SU-DHL-6 (cell line): ENCODE measurements at regions not wholly inside any gene's neighbourhood (a gene's known extent, or its start where the extent isn't known, plus 50 kb on each side); places are given as distances from the start of the nearest gene placed in this dataset.

Source experiments
- H2AFZ ChIP-seq: fragments of 200-600 bp; sonication (generic); 2 replicates; pipeline ENCODE4 v1.6.1; 2014; ENCODE audit warnings: low read depth, mild to moderate bottlenecking, moderate library complexity, mixed read lengths, antibody characterized with exemption, low read length; ENCODE audit not compliant: severe bottlenecking
- H3F3A ChIP-seq: fragments of 200-600 bp; shearing (Covaris generic); 2 replicates; pipeline ENCODE4 v1.6.0; 2016; ENCODE audit warnings: antibody characterized with exemption, mild to moderate bottlenecking; ENCODE audit not compliant: insufficient read depth
- H3K27ac ChIP-seq: fragments of 200-600 bp; sonication (generic); 2 replicates; pipeline ENCODE4 v1.5.1; 2016; ENCODE audit warnings: low read depth, mild to moderate bottlenecking, low read length, moderate library complexity, mixed read lengths
- H3K27me3 ChIP-seq: fragments of 200-600 bp; sonication (generic), shearing (Covaris generic); 2 replicates; pipeline ENCODE4 v1.6.0; 2014; ENCODE audit warnings: mild to moderate bottlenecking, low read length
- H3K36me3 ChIP-seq: fragments of 200-600 bp; sonication (generic); 2 replicates; pipeline ENCODE4 v1.6.1; 2014; ENCODE audit warnings: mild to moderate bottlenecking, low read length, mixed read lengths
- H3K4me2 ChIP-seq: fragments of 300-600, 200-600 bp; shearing (Covaris generic), sonication (generic); 2 replicates; pipeline ENCODE4 v1.6.0; 2014; ENCODE audit warnings: low read length, low read depth, mild to moderate bottlenecking; ENCODE audit not compliant: poor library complexity, severe bottlenecking
- H3K4me3 ChIP-seq: fragments of 200-600 bp; sonication (generic); 2 replicates; pipeline ENCODE4 v1.5.1; 2014; ENCODE audit warnings: antibody characterized with exemption, low read length, mild to moderate bottlenecking, mixed read lengths; ENCODE audit not compliant: insufficient read depth, poor library complexity, severe bottlenecking
- H3K79me2 ChIP-seq: fragments of 200-600 bp; sonication (generic); 2 replicates; pipeline ENCODE4 v1.6.1; 2014; ENCODE audit warnings: mild to moderate bottlenecking, low read length, moderate library complexity; ENCODE audit not compliant: insufficient read depth
- H3K9ac ChIP-seq: fragments of 200-600 bp; sonication (generic); 2 replicates; pipeline ENCODE4 v1.7.0; 2014; ENCODE audit warnings: mild to moderate bottlenecking, low read length
- H3K9me2 ChIP-seq: fragments of 200-600 bp; sonication (generic); replicated peaks from 2 replicates; pipeline ENCODE4 v1.6.1; 2014; ENCODE audit warnings: low read length; ENCODE audit not compliant: insufficient read depth
- H3K9me3 ChIP-seq: fragments of 200-600 bp; sonication (generic); 2 replicates; pipeline ENCODE4 v1.6.1; 2014; ENCODE audit warnings: low read length, mixed read lengths; ENCODE audit not compliant: insufficient read depth
- H4K20me1 ChIP-seq: fragments of 200-600 bp; sonication (generic); 2 replicates; pipeline ENCODE4 v1.6.1; 2014; ENCODE audit warnings: low read depth, mild to moderate bottlenecking, antibody characterized with exemption, low read length, moderate library complexity, mixed read lengths
- EZH2phosphoT487 ChIP-seq: fragments of 200-600 bp; sonication (generic), shearing (Covaris generic); conservative IDR thresholded peaks from 2 replicates; pipeline ENCODE4 v1.6.1; 2018; ENCODE audit warnings: mild to moderate bottlenecking, antibody characterized with exemption, low read length, moderate library complexity, mixed read lengths
- TF ChIP-seq, protein P1 (sequence below): fragments of 200-600 bp; sonication (generic); IDR thresholded peaks from one replicate; pipeline ENCODE4 v1.5.1; 2017; ENCODE audit warnings: antibody characterized with exemption, mild to moderate bottlenecking, low read length, moderate library complexity; ENCODE audit not compliant: insufficient read depth, poor library complexity, severe bottlenecking

DNA sequence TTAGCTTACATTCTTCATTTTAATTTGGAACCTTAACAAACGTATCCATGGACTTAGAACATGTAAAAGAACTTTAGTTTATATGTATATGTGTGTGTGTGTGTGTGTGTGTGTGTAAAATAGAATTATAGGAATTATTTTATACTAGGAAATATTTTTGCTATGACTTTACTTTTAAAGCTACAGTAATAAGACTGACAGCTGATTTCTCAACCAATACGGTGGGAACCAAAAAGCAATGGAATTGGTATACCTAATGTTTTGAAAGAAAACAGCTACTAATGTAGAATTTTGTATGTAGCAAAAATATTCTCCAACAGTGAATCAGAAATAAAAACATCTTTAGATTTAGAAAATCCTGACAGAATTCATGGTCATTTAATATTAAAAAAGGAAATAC lies 146.5 kb upstream of the ARL4C start:
- no peaks in the 10 kb centered on the region for H3K36me3 ChIP-seq
- H3K4me3 ChIP-seq = no peak overlapping the region
- H2AFZ ChIP-seq = no peak overlapping the region
- TF ChIP-seq, protein P1, sequence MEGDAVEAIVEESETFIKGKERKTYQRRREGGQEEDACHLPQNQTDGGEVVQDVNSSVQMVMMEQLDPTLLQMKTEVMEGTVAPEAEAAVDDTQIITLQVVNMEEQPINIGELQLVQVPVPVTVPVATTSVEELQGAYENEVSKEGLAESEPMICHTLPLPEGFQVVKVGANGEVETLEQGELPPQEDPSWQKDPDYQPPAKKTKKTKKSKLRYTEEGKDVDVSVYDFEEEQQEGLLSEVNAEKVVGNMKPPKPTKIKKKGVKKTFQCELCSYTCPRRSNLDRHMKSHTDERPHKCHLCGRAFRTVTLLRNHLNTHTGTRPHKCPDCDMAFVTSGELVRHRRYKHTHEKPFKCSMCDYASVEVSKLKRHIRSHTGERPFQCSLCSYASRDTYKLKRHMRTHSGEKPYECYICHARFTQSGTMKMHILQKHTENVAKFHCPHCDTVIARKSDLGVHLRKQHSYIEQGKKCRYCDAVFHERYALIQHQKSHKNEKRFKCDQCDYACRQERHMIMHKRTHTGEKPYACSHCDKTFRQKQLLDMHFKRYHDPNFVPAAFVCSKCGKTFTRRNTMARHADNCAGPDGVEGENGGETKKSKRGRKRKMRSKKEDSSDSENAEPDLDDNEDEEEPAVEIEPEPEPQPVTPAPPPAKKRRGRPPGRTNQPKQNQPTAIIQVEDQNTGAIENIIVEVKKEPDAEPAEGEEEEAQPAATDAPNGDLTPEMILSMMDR = no peak
- TF ChIP-seq EZH2phosphoT487 = no peak
- H3K9me3 ChIP-seq = peaks cover 6% of the 10 kb centered on the region; the same call in 1 of the 2 replicates
- H4K20me1 ChIP-seq = no peaks in the 10 kb centered on the region
- no peaks in the 10 kb centered on the region for H3K79me2 ChIP-seq
- no peak overlapping the region for H3K27ac ChIP-seq
- no peaks in the 10 kb centered on the region for H3K27me3 ChIP-seq
- no peaks in the 10 kb centered on the region for H3F3A ChIP-seq
- H3K9ac ChIP-seq = no peak overlapping the region
- H3K9me2 ChIP-seq = no peaks in the 10 kb centered on the region
- H3K4me2 ChIP-seq = no peak overlapping the region

DNA sequence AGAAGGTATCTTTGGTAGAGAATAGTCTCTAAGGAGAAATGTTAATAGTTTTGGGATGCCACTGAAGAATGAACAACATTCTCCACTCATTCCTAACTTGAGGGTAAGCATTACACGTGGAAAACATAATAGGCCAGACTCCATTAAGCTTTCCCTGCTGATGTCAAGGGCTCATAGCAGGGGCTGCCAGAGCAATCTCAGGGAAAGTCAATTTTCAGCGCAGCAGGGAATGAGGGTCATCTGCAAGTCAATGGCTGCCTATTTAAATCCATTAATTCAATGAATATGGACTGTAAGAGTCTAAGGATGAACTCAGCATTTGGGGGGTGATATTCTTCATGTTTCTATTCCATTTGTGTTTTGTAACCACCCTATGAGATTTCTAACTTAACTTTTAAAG lies 144.2 kb upstream of the ARL4C start:
- Histone ChIP-seq H3K4me2 (no peak overlapping the region), H3K9ac (no peak overlapping the region), H3F3A (no peaks in the 10 kb centered on the region), H3K27me3 (no peaks in the 10 kb centered on the region), H3K9me3 (peaks cover 6% of the 10 kb centered on the region; the same call in 1 of the 2 replicates), H3K9me2 (no peaks in the 10 kb centered on the region), H3K79me2 (no peaks in the 10 kb centered on the region), H2AFZ (no peak overlapping the region), H3K36me3 (no peaks in the 10 kb centered on the region), H4K20me1 (no peaks in the 10 kb centered on the region), H3K4me3 (no peak overlapping the region), H3K27ac (no peak overlapping the region)
- TF ChIP-seq, protein P1 = no peak
- TF ChIP-seq EZH2phosphoT487 = no peak

DNA sequence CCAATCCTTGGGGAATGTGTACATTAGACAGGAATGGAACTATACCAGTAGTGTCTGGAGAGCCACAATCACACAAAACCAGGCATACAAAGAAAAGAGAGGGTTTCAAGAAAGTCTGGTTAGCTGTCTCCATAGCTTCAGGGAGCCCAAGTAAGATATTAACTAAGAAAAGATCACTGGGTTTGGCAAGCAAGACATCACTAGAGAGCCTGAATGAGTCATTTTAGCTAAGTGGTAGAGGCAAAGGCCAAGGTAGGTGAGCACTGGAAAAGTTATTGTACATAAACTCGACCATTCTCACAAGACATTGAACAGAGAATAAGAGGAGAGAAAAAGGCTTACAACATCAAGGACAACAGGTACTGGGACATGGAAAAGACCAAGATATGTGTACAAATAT lies 143.8 kb upstream of the ARL4C start:
- TF ChIP-seq EZH2phosphoT487 = no peak
- TF ChIP-seq, protein P1 = no peak
- H3K27me3 ChIP-seq = no peaks in the 10 kb centered on the region
- peaks cover 6% of the 10 kb centered on the region; the same call in 1 of the 2 replicates for H3K9me3 ChIP-seq
- no peaks in the 10 kb centered on the region for H3F3A ChIP-seq
- H4K20me1 ChIP-seq = no peaks in the 10 kb centered on the region
- no peaks in the 10 kb centered on the region for H3K9me2 ChIP-seq
- H3K9ac ChIP-seq = no peak overlapping the region
- no peaks in the 10 kb centered on the region for H3K79me2 ChIP-seq
- H3K4me3 ChIP-seq = no peak overlapping the region
- H3K4me2 ChIP-seq = no peak overlapping the region
- no peak overlapping the region for H3K27ac ChIP-seq
- H2AFZ ChIP-seq = no peak overlapping the region
- H3K36me3 ChIP-seq = no peaks in the 10 kb centered on the region
